K562 (cell line): ENCODE measurements at regions not wholly inside any gene's neighbourhood (a gene's known extent, or its start where the extent isn't known, plus 50 kb on each side); places are given as distances from the start of the nearest gene placed in this dataset.

Experiments used
- AFF4 ChIP-seq: sonication (generic); formaldehyde crosslinking; IDR thresholded peaks from 2 replicates; pipeline ENCODE4 v1.8.0; 2023; ENCODE audit warnings: mild to moderate bottlenecking, missing genetic modification reagents
- EP400 ChIP-seq: fragments of 450-650 bp; IDR thresholded peaks from 2 replicates; pipeline ENCODE4 v1.6.1; 2017; ENCODE audit warnings: antibody characterized with exemption, mild to moderate bottlenecking, moderate library complexity
- HNRNPLL ChIP-seq: fragments of 200-400 bp; formaldehyde crosslinking; IDR thresholded peaks from 2 replicates; pipeline ENCODE4 v1.6.1; 2017; ENCODE audit warnings: low read length, low read depth, mild to moderate bottlenecking; ENCODE audit not compliant: poor library complexity, severe bottlenecking
- MYBL2 ChIP-seq, 2 experiments: fragments of 450-650 bp in 1 of 2; sonication (generic) in 1 of 2; formaldehyde crosslinking in 1 of 2; IDR thresholded peaks; 2 replicates each; pipeline versions ENCODE4 v1.6.1 to v1.8.1; 2017 to 2022; ENCODE audit warnings: borderline replicate concordance in 1 of 2, inconsistent platforms in 1 of 2, low read depth in 1 of 2, mild to moderate bottlenecking in 1 of 2, missing genetic modification reagents in 1 of 2, moderate library complexity in 1 of 2
- POLR2A ChIP-seq: fragments of 450-650 bp; conservative IDR thresholded peaks from 2 replicates; pipeline ENCODE4 v1.6.1; 2016
- PURB ChIP-seq: sonication (generic); formaldehyde crosslinking; IDR thresholded peaks from 2 replicates; pipeline ENCODE4 v1.9.0; 2021; ENCODE audit warnings: low read depth, mild to moderate bottlenecking, missing genetic modification reagents
- RBM25 ChIP-seq: fragments of 200-400 bp; formaldehyde crosslinking; IDR thresholded peaks from 2 replicates; pipeline ENCODE4 v1.6.1; 2018; ENCODE audit warnings: low read length, low read depth, moderate library complexity; ENCODE audit not compliant: severe bottlenecking
- RCOR1 ChIP-seq, 2 experiments: IDR thresholded peaks; 2 replicates each; pipeline ENCODE4 v1.6.1; 2012; ENCODE audit warnings: low read depth in 2 of 2, low read length in 2 of 2, borderline replicate concordance in 1 of 2, improper control_type of control experiment in 1 of 2
- SAFB2 ChIP-seq: fragments of 200-400 bp; formaldehyde crosslinking; IDR thresholded peaks from 2 replicates; pipeline ENCODE4 v1.6.1; 2018; ENCODE audit warnings: borderline replicate concordance, low read length, low read depth, moderate library complexity; ENCODE audit not compliant: severe bottlenecking
- ZNF124 ChIP-seq: sonication (generic); formaldehyde crosslinking; IDR thresholded peaks from 2 replicates; pipeline ENCODE4 v1.8.1; 2022; ENCODE audit warnings: missing genetic modification reagents
- ZNF830 ChIP-seq: fragments of 250-450 bp; sonication (Bioruptor Pico); IDR thresholded peaks from 2 replicates; pipeline ENCODE4 v1.5.0; 2021; ENCODE audit warnings: mild to moderate bottlenecking
- TF ChIP-seq, protein P1 (sequence below): fragments of 250-450 bp; sonication (Bioruptor Pico); IDR thresholded peaks from 2 replicates; pipeline ENCODE4 v1.4.0; 2020
- TF ChIP-seq, protein P2 (sequence below): fragments of 450-650 bp; IDR thresholded peaks from 2 replicates; pipeline ENCODE4 v1.6.1; 2016; ENCODE audit warnings: missing biosample characterization, missing genetic modification characterization

DNA sequence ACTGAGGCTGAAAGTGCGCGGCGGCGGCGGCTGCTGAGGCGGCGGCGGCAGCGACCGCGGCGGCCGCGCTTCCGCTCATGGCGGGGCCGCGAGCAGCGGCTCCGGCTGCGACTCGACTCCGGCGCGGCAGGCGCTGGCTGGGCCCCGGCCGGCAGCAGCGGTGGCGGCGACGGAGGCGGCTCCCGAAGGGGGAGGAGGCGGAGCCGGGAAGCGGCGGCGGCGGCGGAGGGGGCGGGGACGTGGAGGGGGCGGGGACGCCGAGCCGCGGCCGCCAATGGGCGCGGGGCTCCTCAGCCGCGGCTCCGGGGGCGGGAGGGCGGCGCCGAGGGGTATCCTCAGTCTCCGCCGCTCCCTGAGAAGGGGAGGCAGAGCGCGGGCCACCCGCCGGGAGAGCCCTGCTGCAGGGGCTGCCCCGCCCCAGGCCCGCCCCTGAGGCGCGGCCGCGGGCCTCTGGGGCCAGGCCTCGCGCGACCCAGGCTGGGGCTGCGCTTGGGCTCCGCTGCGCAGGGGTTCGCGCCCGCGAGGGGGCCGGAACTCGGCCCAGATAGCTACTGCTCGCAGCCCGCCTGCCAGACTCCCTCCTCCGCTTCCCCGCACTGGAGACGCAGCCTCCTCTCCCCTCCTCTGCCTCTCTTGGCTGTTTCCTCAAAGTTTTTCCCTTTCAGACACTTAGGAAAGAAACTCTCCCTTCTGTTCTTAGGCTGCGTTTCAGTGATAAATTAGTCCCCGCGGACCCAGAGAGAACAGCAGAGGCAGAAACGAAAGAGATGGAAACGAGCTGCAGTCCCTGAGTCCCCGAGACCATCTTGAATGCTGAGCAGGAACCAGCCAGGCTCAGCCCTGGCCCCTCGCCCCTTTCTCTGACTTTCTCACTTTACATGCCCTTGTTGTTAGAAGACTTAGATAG, 85.0 kb upstream of the MELK start (continued):
- TF ChIP-seq HNRNPLL = peak; percentile 20
- no peak for TF ChIP-seq ZNF124 (CRISPR knock-in tag)
- TF ChIP-seq, protein P1, sequence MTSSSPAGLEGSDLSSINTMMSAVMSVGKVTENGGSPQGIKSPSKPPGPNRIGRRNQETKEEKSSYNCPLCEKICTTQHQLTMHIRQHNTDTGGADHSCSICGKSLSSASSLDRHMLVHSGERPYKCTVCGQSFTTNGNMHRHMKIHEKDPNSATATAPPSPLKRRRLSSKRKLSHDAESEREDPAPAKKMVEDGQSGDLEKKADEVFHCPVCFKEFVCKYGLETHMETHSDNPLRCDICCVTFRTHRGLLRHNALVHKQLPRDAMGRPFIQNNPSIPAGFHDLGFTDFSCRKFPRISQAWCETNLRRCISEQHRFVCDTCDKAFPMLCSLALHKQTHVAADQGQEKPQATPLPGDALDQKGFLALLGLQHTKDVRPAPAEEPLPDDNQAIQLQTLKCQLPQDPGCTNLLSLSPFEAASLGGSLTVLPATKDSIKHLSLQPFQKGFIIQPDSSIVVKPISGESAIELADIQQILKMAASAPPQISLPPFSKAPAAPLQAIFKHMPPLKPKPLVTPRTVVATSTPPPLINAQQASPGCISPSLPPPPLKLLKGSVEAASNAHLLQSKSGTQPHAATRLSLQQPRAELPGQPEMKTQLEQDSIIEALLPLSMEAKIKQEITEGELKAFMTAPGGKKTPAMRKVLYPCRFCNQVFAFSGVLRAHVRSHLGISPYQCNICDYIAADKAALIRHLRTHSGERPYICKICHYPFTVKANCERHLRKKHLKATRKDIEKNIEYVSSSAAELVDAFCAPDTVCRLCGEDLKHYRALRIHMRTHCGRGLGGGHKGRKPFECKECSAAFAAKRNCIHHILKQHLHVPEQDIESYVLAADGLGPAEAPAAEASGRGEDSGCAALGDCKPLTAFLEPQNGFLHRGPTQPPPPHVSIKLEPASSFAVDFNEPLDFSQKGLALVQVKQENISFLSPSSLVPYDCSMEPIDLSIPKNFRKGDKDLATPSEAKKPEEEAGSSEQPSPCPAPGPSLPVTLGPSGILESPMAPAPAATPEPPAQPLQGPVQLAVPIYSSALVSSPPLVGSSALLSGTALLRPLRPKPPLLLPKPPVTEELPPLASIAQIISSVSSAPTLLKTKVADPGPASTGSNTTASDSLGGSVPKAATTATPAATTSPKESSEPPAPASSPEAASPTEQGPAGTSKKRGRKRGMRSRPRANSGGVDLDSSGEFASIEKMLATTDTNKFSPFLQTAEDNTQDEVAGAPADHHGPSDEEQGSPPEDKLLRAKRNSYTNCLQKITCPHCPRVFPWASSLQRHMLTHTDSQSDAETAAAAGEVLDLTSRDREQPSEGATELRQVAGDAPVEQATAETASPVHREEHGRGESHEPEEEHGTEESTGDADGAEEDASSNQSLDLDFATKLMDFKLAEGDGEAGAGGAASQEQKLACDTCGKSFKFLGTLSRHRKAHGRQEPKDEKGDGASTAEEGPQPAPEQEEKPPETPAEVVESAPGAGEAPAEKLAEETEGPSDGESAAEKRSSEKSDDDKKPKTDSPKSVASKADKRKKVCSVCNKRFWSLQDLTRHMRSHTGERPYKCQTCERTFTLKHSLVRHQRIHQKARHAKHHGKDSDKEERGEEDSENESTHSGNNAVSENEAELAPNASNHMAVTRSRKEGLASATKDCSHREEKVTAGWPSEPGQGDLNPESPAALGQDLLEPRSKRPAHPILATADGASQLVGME (CRISPR knock-in tag) = peak; percentile 77; the same call in 1 of the 2 replicates
- no peak for TF ChIP-seq EP400
- TF ChIP-seq RBM25 = peak; percentile 66
- no peak for TF ChIP-seq AFF4 (CRISPR knock-in tag)
- TF ChIP-seq ZNF830 (CRISPR knock-in tag) = no peak
- TF ChIP-seq, protein P2, sequence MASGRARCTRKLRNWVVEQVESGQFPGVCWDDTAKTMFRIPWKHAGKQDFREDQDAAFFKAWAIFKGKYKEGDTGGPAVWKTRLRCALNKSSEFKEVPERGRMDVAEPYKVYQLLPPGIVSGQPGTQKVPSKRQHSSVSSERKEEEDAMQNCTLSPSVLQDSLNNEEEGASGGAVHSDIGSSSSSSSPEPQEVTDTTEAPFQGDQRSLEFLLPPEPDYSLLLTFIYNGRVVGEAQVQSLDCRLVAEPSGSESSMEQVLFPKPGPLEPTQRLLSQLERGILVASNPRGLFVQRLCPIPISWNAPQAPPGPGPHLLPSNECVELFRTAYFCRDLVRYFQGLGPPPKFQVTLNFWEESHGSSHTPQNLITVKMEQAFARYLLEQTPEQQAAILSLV = no peak
- TF ChIP-seq POLR2A = peak; percentile 86
- TF ChIP-seq SAFB2 = no peak
- TF ChIP-seq MYBL2 (IDR thresholded peaks at IDR 0.05; ENCODE audit: low read depth) = no peak
- TF ChIP-seq MYBL2 (CRISPR knock-in tag; IDR thresholded peaks at IDR 0.05; ENCODE audit: borderline replicate concordance) = no peak
- TF ChIP-seq PURB (CRISPR knock-in tag) = no peak
- 0 out of 4 replicates have a peak, but pooled peaks of 1 of the 2 experiments have one; percentile 19 for TF ChIP-seq RCOR1 (IDR thresholded peaks at IDR 0.05; ENCODE audit: borderline replicate concordance in 1 of 2, low read depth in 2 of 2, low read length in 2 of 2)
